HG03135 (cell line): ENCODE measurements at regions not wholly inside any gene's neighbourhood (a gene's known extent, or its start where the extent isn't known, plus 50 kb on each side); places are given as distances from the start of the nearest gene placed in this dataset.

Source experiments
- ATAC-seq: cut with Tn5 transposase; IDR thresholded peaks from one replicate; pipeline ENCODE4 v1.9.1; 2021; ENCODE audit warnings: mild to moderate bottlenecking, moderate library complexity; ENCODE audit not compliant: unreplicated experiment

DNA sequence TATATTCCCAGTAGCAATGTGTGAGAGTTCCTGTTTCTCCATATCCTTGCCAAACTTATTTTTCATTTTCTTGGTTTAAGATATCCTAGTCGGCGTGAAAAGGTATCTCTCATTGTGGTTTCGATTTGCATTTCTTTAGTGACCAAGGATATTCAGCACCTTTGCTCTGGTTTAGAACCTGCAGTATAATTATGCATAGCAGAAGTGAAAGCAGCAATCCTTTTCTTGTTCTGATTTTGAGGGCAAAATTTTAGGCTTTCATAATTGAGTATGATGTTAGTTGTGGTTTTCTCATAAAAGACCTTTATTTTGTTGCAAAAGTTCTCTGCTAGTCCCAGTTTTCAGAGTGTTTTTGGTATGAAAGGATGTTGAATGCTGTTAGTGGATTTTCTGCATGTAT lies 491.0 kb downstream of the FGF9 start:
- peak; percentile 86 for ATAC-seq

DNA sequence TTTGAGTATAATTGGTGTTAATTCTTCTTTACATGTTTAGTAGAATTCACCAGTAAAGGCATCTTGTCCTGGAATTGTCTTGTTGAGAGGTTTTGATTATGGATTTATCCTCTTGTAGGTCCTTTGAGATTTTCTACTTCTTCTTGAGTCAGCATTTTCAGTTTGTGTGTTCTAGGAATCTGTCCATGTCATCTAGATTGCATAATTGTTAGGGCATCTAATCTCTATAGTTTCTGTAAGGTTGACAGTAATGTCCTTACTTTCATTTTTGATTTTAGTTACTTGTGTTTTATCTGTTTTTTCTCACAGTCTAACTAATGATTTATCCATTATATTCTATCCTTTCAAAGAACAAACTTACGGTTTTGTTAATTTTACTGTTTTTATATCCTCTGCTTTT lies 492.0 kb downstream of the FGF9 start:
- peak; percentile 48 for ATAC-seq

DNA sequence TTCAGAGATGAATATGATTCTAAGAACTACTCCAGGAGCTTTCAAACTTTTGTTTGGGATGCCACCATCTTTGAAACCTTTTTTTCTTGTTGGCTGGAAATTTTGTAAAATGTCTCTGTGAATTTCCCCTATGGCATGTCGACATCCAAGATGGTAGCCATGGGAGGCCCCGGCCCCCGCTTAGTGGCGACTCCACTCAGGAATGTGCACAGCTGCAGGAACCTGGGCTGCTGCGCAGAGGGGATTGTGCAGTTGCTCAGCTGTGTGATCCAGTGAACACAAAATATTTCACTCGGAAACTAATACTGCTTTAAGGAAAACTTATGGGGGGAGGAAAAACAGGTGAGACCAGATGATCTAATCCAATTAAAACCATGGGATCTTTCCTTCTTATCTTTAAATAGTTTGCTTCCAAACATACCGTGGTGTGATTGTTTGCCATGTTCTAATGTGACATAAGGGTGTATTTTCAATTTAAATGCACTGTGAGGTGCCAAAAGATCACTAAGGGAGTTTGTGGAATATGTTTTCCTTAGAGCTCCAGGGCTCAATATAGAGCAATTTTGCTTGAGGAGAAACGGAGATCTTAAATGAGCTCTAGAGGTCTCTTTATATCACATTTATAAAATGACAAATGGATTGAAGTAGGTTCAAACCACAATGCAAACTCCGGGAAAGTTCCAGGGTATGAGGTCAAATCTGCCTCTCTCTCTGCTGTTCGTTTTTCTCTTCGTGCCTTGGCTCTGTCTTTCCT lies 497.7 kb downstream of the FGF9 start:
- no peak for ATAC-seq

DNA sequence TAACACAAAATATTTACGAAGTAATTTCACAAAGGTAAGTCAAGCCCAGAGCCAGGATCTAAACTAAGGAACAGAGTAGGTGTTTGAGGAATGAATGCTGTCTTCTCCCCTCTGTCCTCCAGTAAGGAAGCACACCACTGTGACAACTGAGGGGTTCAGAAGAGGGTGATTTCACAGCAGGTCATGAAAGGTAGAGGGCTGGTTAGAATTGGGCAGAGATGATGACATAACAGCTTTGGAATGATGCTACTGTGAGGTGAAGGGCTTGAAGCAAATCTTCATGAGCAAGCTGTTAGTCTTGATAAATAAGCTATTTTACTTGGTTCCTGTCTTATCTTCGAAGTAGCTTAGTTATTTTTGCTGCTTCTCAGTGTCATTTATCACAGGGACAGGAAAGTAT lies 498.6 kb downstream of the FGF9 start:
- ATAC-seq, result no peak

DNA sequence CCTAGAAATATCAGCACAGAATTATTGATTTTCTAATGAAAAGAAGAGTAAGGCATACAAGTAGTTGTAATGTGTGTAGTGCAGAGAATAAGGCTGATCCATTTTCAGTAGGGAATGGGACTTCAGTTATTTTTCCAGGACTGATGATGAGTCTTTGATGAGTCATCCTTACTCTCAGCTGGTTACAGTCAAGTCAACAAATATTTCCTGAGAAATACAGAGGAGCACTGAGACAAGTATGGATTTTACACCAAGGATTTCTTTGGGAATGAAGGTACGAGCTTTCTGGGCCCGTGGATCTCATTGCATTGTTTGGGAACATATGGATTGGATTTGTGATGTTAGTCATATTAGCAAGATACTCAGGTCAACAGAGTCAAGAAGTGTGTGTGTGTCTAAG lies 502.7 kb downstream of the FGF9 start:
- no peak for ATAC-seq

DNA sequence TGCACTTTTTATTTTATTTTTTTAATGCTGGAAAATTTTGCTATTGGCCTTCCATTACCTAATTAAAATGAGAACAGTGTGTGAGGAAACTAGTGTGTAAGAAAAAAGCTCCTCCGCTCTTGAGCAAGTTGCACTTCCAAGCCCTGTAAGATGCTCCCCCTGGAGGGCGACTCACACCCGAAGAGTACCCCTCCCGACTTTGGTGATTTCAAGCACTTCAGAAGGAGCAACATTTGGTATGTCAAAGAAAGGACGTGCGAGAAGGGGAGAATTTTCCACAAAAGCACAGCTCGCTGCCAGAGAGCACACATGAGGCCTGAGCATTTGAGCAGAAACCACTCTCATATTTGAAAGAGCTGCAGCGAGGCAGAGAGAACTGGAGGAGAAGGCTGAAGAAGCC lies 504.4 kb downstream of the FGF9 start:
- no peak for ATAC-seq

DNA sequence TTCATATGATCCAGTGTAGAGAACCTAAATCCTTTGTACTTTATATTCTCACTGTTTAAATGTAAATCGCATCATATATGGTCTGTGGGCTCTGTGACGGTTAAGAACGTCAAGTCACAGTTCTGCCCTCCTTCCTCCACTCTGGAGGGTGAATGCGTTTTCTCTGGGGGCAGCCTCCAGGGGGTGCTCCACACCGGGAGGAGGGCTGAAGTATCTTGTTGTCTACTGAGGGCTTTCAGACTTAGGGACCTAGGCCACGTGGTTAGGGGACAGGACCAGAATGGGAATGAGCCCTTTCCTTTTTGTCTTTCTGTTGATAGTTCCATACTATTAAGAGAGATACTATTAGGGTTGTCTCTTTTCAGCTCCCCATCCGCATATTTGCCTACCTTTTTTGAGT lies 504.9 kb downstream of the FGF9 start:
- ATAC-seq, result no peak

DNA sequence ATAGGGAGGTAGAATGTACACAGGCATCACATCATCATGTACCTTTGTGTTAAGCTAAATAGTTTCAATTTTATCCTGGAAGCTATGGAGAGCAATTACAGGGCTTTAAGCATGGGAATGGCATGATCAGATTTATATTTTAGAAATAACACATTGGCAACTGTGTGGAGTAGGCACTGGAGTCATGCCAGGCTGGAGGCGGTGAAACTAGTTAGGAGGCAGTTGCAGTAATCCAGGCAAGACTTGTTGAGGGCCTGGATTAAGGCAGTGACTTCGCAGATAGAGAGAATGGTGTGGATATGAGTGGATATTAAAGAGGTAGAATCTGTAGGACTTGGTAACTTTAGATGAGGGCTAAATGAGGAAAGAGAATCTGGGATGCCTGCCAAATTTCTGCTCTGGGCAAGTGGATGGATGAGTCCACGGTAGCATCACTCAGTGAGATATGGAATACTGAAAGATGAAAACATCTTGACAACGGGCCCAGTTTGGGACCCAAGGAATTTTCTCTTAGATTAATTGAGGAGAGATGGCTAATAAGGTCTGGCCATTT lies 506.2 kb downstream of the FGF9 start:
- ATAC-seq, result no peak

DNA sequence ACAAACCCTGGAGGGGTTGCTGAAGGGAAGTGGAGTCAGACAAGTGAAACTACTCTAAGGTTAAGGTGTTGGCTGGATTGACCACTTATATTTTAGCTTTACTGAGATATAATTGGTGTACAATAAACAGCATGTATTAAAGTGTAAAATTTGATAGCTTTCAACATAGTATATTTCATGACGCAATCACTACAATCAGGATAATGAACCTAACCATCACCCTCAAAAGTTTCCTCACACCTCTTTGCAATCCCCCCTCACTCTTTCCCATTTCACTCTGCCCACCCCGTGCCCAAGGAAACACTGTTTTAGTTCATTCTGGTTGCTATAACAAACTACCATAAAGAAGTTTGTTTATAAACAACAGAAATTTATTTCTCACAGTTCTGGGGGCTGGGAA lies 508.0 kb downstream of the FGF9 start:
- no peak for ATAC-seq

DNA sequence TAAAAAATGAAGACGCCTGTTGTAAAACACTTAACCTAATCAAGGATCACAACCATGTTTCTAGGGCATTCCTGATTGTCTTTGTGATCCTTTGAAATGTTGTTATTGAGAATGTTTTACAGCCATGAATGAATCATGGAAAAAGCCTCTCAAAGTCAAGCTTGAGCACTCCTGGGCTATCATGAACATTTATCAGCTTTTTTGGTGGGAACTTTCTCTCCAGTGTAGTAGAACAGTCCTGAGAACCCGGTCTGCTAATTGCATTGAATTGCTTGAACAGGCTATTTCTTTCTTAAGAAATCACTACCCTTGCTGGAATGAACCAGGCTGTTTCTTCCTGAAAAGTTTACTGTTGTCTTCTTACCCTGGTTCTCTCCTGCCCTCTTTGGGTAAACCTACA lies 516.5 kb downstream of the FGF9 start:
- no peak for ATAC-seq

DNA sequence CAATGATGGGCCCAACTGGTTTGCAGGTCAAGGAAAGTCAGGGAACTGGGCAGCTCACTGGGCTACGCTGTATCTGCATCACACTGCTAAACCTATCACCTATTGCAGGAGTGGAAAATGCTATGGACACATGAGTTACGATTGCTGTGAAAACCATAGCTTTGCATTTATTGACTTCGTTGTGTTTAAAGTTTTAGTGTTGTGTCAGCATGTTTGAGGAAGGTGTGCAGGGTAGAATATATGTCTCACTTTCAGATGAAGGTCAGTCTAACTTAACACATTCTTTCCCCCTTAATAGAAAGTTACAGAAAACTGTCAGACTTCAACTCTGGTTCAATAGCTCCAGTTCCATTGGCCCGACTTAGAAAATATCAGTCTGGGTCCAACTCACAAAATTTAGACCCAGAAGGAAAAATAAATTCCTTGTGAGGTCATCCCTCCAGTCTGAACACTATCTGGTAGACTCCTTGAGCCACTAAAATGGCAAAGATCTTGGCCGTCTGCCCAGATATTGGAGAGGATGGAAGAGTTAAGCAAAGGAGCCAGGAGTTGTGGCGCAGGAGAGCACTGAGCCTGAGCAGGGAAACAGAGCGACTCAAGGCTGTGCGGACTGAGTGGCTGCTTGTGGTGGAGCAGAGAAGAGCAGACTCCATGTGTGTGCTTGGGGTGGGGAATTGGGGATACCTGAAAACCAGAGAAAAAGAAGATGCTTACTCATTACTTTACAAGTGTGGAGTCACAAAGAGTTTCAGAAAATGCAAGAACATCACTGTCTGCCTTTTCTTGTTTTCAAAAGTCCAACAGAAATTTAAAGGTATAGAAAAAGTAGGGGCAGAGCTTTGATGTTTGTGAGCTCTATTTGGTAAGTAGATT lies 518.5 kb downstream of the FGF9 start:
- no peak for ATAC-seq

DNA sequence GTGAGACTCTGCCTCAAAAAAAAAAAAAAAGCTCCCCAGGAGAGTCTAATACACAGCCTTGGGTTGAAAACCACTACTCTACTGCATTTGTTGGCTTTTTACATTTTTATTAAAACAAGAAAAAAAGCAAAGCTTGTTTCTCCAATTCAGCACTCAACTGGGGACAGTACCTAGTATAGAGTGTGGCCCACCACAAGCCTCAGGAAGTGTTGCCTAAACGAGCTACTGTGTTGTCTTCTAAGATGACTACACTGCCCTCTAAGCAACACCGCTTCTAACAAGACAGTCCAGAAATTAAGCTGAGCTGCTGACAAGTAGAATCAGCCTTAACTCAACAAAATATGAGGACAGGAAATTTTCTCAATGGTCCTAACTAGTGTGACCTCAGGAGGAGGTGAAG lies 522.2 kb downstream of the FGF9 start:
- ATAC-seq, result no peak

DNA sequence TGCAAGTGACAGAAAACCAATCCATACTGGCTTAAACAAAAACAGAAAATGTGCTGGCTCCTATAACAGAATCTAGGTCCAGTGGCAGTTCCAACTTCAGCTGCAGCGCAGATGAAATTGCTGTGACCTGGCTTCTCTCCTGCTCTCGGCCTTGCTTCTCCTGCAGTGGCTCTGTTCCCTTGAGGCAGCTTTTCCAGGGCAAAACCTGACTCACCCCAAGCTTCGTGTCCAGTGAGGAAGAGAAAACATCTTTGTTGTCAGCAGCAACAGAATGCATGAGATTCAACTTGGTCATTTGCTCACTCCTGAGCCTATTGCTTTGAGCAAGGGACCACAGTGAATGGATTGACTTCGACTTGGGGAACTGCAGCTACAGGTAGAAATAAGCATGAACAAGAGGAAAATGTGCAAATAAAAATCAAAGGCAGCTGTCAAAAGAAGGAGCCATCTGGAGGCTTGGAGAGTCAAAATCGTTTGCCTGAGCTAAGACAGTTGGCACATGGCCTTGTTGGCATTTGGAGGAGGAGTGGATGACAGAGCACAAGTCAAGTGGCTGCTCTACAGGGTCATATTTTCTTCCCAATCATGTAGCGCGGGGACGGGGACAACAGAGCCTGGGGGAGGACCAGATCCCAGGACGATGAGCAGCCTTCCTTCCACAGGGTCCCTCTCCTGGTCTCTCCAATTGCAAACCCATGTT lies 523.4 kb downstream of the FGF9 start:
- ATAC-seq, result no peak

DNA sequence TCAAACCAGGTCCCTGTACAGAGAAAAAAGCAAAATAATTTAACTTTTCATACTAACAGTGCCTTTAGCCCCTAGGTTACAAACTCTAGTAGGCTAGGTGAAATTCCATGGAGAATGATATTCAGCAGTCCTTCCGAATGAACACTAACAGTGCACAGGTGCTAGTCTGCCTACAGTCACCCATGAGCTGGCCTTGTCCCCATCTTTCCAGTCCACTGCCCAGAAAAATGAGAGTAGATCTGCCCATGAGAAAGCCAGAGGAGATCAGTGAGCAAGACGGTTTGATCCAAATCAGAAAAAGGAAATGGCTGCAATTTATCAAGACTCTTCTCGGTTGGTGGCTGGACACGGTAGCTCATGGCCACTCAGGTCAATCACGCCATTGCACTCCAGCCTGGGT lies 524.9 kb downstream of the FGF9 start:
- ATAC-seq, result no peak

DNA sequence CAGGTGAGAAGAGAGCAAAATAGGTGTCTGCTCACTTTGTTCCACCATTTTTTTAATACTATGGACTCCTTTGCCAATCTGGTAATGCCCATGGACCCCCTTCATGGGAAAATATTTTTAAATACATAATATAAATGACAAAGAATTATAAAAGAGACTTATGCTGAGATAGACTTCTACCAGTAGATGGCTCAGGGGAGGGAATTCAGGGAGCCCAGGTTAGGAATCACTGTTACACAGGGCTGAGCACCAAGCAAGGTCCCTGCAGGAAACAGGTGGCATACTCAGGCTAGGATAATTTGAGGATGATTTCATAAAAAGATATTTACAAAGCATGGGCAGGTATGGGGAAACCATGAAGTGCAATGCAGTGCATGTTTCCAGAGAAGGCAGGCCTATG lies 525.9 kb downstream of the FGF9 start:
- no peak for ATAC-seq

DNA sequence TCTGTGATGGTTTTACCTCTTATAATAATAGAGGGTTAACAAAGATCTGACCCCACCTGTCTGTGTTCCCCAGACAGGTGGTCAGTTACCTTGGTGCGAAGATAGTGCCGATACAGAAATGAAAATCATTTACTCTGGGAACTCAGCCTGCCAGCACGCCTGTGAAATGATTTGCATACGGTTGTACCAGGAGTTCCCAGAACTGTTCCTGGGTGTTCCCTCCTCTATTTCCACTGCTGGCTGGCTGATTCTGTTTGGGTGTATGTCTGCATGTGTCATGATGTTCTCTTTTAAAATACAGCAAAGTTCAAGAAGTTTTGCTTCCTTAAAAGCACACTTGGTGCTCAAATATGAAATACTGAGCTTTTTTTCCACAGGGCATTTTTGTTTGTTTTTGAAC lies 527.1 kb downstream of the FGF9 start:
- no peak for ATAC-seq

DNA sequence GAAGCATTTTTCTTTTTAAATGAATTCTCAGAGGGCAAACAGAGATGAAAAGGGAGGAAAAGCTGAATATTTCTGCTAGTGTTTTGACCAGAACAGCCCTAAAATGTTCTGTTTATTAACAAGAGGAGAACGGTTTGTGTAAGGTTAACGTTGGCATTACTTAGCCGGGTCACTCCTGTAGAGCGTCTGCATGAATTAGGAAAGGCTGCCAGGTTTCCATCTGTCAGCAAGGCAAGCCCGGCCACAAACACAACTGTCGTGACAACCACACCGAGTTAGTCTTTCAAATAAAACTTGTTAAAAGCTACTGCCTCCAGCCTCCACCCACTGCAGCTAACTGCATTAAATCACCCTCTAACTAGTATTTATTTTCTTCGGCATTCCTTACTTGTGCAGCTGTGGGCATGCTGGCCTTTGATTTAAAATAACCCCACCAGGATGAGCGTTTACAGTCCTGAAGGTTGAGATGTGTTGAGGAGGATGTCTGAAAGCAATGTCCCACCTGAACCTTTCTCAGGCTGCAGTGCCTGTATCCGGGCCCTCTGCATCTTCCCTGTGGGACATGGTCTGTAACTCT lies 527.9 kb downstream of the FGF9 start:
- ATAC-seq, result no peak

DNA sequence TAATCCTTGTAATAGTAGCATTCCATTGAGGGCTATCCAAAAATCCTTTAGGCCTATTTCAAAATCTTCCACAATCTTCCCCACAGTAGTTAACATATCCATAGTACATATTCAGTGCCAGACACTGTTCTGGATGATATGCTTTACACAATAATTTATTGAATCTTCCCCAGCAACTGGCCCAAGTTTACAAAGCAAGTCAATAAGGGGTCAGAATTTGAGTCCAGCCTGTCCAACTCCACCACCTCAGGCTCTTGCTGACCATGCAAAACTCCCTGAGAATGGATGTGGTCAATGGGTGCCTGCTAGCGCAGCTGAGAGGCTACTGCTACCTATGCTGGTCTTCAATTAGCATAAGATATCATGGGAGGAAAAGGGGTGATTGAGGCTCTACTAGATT lies 529.6 kb downstream of the FGF9 start:
- no peak for ATAC-seq

DNA sequence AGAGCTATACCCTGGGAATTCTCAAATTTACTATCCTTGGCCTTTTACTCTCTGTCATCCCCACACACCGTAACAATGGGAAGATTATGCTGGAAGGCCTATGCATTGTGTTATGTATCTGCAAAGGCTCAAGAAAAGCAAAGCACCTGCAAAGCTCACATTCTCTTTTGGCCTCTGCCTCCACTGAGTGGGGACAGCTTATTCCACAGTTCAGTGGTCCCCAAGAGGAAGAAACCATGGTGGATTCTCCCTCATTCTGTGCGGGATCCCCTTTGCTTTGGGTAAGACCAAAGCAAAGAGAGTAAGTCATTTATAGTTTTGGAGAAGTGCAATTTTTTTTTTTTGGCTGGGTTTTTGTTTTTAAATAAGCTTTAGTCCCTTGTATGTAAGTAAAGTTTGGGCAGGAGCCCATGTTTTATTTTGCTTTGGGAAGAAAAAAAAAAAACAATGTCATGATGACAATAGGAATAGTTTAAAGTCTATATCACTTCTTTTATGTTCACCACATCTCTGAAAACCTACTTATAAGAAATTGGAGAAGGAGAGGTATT lies 530.6 kb downstream of the FGF9 start:
- no peak for ATAC-seq

DNA sequence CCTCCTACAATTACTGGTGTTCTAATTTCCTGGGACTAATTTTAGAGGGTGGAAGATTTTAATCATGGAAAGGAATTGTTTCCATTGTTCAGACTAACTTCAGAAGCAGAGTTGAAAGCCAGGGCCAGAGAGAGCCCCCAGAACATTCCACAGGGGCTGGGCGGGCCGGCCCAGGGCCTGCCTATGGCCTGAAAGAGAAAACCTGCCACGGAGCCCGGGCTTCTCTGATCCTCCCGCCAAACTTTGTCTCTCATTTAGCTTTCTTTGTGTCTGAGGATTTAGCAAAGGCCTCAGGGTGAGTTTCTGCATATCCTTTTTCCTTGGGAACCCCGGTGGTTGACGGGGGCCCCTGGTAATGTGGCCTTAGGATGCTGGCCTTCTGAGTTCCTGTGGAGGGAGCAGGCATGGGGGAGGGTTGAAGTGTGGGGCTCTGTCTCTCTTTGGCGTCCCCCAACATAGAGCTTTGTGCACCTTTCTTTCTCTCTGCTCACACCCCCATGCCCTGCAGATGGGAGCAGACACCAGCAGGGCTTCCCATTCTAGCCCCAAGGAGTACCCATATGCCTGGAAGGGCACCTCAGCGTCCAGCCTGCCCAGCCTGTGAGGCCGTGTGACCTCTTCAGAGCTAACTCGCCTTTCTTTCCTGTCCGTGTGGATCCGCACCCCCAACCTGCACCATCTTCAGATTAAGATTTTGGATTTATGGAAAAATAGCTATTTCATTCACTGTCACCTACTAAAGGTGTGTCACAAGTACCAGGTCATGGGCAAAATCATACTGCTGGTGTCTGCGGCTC lies 539.5 kb downstream of the FGF9 start:
- ATAC-seq, result no peak
